Upper lobe of left lung (tissue), 6 donors: ENCODE measurements at regions not wholly inside any gene's neighbourhood (a gene's known extent, or its start where the extent isn't known, plus 50 kb on each side); places are given as distances from the start of the nearest gene placed in this dataset.

Source experiments
- ATAC-seq, 2 donors: fragments of 200-7000 bp; cut with Tn5 transposase; one replicate each; pipeline ENCODE4 v1.9.1; 2022; ENCODE audit warnings: mild to moderate bottlenecking in 2 of 2, moderate library complexity in 2 of 2; ENCODE audit not compliant: low FRiP score in 2 of 2
- DNase-seq, 2 donors: peaks; one replicate each; pipeline ENCODE4 v3.0.0-alpha.2; 2019 to 2020
- H3K27ac ChIP-seq, 4 donors: fragments of 200-600 bp; sonication (generic); one replicate each; pipeline ENCODE4 v1.5.1; 2016 to 2019
- H3K27me3 ChIP-seq, 4 donors: fragments of 200-600 bp; sonication (generic); one replicate each; pipeline ENCODE4 v1.5.1; 2017 to 2019
- H3K36me3 ChIP-seq, 4 donors: fragments of 200-600 bp; sonication (generic); one replicate each; pipeline ENCODE4 v1.5.1; 2016 to 2019
- H3K4me1 ChIP-seq, 4 donors: fragments of 200-600 bp; sonication (generic); one replicate each; pipeline ENCODE4 v1.5.1; 2018 to 2019
- H3K4me3 ChIP-seq, 4 donors: fragments of 200-600 bp; sonication (generic); one replicate each; pipeline ENCODE4 v1.5.1; 2017 to 2019; ENCODE audit warnings: mild to moderate bottlenecking in 2 of 4, moderate library complexity in 1 of 4
- H3K9me3 ChIP-seq, 4 donors: fragments of 200-600 bp; sonication (generic); one replicate each; pipeline ENCODE4 v1.5.1; 2018 to 2019
- EP300 ChIP-seq, 4 donors: sonication (generic); formaldehyde crosslinking; IDR thresholded peaks; one replicate each; pipeline ENCODE4 v1.5.1; 2017; ENCODE audit warnings: antibody characterized with exemption in 4 of 4, control low read depth in 2 of 4
- POLR2A ChIP-seq, 4 donors: fragments of 450-650 bp; IDR thresholded peaks; one replicate each; pipeline ENCODE4 v1.5.1; 2016 to 2017; ENCODE audit warnings: antibody characterized with exemption in 4 of 4, mild to moderate bottlenecking in 2 of 4
- POLR2AphosphoS5 ChIP-seq, 2 donors: sonication (generic); formaldehyde crosslinking; IDR thresholded peaks; one replicate each; pipeline ENCODE4 v1.5.1; 2017; ENCODE audit warnings: antibody characterized with exemption in 2 of 2
- WGBS, 2 donors: methylation state at CpG; one replicate each; pipeline ENCODE4 v1.1.5; 2017 to 2018; 5-methylcytosine and 5-hydroxymethylcytosine counted together
- TF ChIP-seq, protein P1 (sequence below), 6 experiments: fragments of 450-650 bp in 4 of 6; fragments of 200-600 bp in 2 of 6; sonication (generic) in 2 of 6; IDR thresholded peaks; one replicate each; pipeline ENCODE4 v1.5.1; 2016 to 2019; ENCODE audit warnings: antibody characterized with exemption in 6 of 6
- donor health status: DM: no; HTN: no; CAD: no; lungs with moderate emphysema.
- donor health status: DM: no; HTN: yes; CAD: no; lungs with severe emphysema.

DNA sequence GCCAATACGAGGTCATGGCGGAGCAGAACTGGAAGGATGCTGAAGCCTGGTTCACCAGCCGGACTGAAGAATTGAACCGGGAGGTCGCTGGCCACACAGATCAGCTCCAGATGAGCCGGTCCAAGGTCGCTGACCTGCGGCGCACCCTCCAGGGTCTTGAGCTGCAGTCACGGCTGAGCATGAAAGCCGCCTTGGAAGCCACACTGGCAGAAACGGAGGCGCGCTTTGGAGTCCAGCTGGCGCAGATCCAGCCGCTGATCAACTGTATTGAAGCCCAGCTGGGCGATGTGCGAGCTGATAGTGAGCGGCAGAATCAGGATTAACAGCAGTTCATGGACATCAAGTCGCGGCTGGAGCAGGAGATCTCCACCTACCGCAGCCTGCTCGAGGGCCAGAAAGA is 296.9 kb downstream of the OGFRL1 start:
- 94 to 97% methylated on average over 23 of the region's 23 CpGs for WGBS, 2 donors
- Histone ChIP-seq H3K27ac (no peak overlapping the region), H3K36me3 (no peaks in the 10 kb centered on the region), H3K4me1 (no peaks in the 10 kb centered on the region), H3K27me3 (no peaks in the 10 kb centered on the region), H3K4me3 (no peak overlapping the region), H3K9me3 (no peaks in the 10 kb centered on the region)
- no peak for TF ChIP-seq POLR2A (IDR thresholded peaks at IDR 0.05)
- TF ChIP-seq, protein P1, sequence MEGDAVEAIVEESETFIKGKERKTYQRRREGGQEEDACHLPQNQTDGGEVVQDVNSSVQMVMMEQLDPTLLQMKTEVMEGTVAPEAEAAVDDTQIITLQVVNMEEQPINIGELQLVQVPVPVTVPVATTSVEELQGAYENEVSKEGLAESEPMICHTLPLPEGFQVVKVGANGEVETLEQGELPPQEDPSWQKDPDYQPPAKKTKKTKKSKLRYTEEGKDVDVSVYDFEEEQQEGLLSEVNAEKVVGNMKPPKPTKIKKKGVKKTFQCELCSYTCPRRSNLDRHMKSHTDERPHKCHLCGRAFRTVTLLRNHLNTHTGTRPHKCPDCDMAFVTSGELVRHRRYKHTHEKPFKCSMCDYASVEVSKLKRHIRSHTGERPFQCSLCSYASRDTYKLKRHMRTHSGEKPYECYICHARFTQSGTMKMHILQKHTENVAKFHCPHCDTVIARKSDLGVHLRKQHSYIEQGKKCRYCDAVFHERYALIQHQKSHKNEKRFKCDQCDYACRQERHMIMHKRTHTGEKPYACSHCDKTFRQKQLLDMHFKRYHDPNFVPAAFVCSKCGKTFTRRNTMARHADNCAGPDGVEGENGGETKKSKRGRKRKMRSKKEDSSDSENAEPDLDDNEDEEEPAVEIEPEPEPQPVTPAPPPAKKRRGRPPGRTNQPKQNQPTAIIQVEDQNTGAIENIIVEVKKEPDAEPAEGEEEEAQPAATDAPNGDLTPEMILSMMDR (IDR thresholded peaks at IDR 0.05): no peak
- TF ChIP-seq EP300 (IDR thresholded peaks at IDR 0.05): no peak
- TF ChIP-seq POLR2AphosphoS5 (IDR thresholded peaks at IDR 0.05): no peak
- ATAC-seq: peak in 1 of 2 donors; percentile 26
- peak in 1 of 2 donors; percentile 50 for DNase-seq

DNA sequence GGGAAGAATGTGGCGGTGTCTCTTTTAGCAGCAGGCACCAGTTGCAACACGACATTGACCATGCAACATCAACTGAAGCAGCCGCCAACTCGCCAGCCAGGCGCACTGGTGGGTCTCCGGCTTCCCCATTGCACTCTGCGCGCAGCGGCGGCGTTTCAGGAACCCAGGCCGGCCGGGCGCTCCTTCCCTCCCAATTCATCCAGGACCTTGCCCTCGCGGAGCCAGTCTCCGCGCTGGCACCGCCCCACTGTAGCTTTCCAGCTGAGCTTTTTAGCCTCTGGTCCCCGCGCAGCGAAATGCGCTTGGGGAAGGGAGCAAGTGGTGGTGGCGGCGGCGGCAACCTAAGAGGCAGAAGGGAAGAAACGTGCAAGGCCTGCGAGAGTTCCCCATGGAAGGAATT is 297.9 kb upstream of the RIMS1 start:
- no peak overlapping the region for H3K27ac ChIP-seq
- no peaks in the 10 kb centered on the region for H3K27me3 ChIP-seq
- H3K4me1 ChIP-seq: no peaks in the 10 kb centered on the region
- H3K9me3 ChIP-seq: no peaks in the 10 kb centered on the region
- H3K4me3 ChIP-seq: no peak overlapping the region
- ATAC-seq (no peak), DNase-seq (peak in 1 of 2 donors; percentile 75)
- TF ChIP-seq, protein P1 (IDR thresholded peaks at IDR 0.05): no peak
- TF ChIP-seq POLR2A (IDR thresholded peaks at IDR 0.05) (no peak), EP300 (IDR thresholded peaks at IDR 0.05) (no peak), POLR2AphosphoS5 (IDR thresholded peaks at IDR 0.05) (no peak)
- 37 to 54% methylated on average over 28 of the region's 28 CpGs for WGBS, 2 donors
- H3K36me3 ChIP-seq: no peaks in the 10 kb centered on the region

DNA sequence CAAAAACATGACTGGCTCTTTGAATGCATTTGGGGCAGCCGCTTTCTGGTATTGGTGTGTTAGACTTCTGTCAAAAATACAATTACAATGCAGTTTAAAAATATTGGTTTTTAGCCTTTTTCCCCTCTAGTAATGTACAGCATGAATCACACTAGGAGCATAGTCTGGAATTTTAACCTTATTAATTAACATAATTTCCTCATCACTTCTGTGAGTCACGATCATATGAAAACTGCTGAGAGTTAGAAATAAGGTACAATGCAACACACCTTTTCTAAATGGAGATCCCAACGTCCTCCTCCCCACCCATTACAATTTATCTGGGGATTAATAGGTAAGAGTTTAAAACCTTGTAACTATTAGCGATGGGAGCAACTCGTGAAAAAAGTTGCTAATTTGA is 297.1 kb upstream of the RIMS1 start:
- Histone ChIP-seq H3K27ac (no peak overlapping the region), H3K9me3 (no peaks in the 10 kb centered on the region), H3K36me3 (no peaks in the 10 kb centered on the region), H3K27me3 (no peaks in the 10 kb centered on the region), H3K4me1 (no peaks in the 10 kb centered on the region), H3K4me3 (no peak overlapping the region)
- ATAC-seq (no peak), DNase-seq (no peak)
- TF ChIP-seq, protein P1 (IDR thresholded peaks at IDR 0.05): no peak
- no peak for TF ChIP-seq POLR2AphosphoS5 (IDR thresholded peaks at IDR 0.05)
- TF ChIP-seq EP300 (IDR thresholded peaks at IDR 0.05): no peak
- no peak for TF ChIP-seq POLR2A (IDR thresholded peaks at IDR 0.05)
- 83% methylated on average over 5 of the region's 5 CpGs for WGBS, 2 donors

DNA sequence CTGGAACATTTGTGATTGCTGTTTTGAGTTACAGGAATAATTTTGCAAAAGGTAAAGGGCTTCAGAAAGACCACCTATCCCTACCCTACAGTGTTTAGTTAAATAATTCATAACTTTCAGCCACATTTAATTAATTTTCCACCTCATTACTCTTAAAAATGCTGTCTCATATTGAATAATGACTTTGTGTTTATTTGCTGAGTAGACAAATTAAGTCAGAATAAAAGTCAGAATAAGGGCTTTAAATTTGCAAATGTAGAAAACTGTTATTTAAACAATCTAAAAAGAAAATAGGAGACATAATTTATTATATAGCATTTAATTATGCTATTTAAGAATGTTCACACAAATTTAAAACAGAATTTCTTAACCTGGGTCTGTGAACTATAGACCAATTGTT is 293.7 kb upstream of the RIMS1 start:
- no peaks in the 10 kb centered on the region for H3K4me1 ChIP-seq
- ATAC-seq: no peak
- TF ChIP-seq EP300 (IDR thresholded peaks at IDR 0.05): no peak
- TF ChIP-seq POLR2AphosphoS5 (IDR thresholded peaks at IDR 0.05): no peak
- TF ChIP-seq, protein P1 (IDR thresholded peaks at IDR 0.05): no peak
- TF ChIP-seq POLR2A (IDR thresholded peaks at IDR 0.05): no peak

DNA sequence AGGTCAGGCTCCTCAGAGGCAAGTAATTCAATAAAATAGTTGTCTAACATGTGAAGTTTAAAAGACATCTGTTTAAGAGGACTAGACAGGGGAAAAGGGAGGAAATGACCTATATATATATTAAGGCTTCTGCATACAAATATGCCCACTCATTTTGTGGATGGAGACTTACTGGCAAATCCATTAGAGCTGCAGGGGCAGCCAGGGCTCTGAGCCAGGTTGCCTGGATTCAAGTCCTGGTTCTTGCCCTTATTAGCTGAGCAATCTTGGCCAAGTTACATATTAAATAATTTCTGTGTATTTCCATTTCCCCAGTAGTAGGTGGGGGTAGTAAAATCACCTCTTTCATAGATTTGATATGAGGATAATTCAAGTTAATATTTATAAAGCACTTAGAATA is 287.0 kb upstream of the RIMS1 start:
- H3K27me3 ChIP-seq: no peaks in the 10 kb centered on the region
- no peak for TF ChIP-seq POLR2AphosphoS5 (IDR thresholded peaks at IDR 0.05)
- no peak for TF ChIP-seq POLR2A (IDR thresholded peaks at IDR 0.05)
- TF ChIP-seq EP300 (IDR thresholded peaks at IDR 0.05): no peak
- H3K4me1 ChIP-seq: no peaks in the 10 kb centered on the region

More for the DNA sequence above, 293.7 kb upstream of the RIMS1 start:
- no peaks in the 10 kb centered on the region for H3K27me3 ChIP-seq
- DNase-seq: no peak
- H3K27ac ChIP-seq: no peak overlapping the region
- H3K36me3 ChIP-seq: no peaks in the 10 kb centered on the region
- no peaks in the 10 kb centered on the region for H3K9me3 ChIP-seq
- H3K4me3 ChIP-seq: no peak overlapping the region

More for the DNA sequence above, 287.0 kb upstream of the RIMS1 start:
- Histone ChIP-seq H3K36me3 (no peaks in the 10 kb centered on the region), H3K4me3 (no peak overlapping the region), H3K27ac (no peak overlapping the region), H3K9me3 (no peaks in the 10 kb centered on the region)
- no peak for DNase-seq
- ATAC-seq: no peak
